Liver (tissue), 3 donors: ENCODE measurements at regions not wholly inside any gene's neighbourhood (a gene's known extent, or its start where the extent isn't known, plus 50 kb on each side); places are given as distances from the start of the nearest gene placed in this dataset.

ENCODE experiments used
- ATF3 ChIP-seq: IDR thresholded peaks from 2 replicates; pipeline ENCODE4 v1.6.1; 2016; ENCODE audit warnings: antibody characterized with exemption
- CTCF ChIP-seq: fragments of 150-350 bp; IDR thresholded peaks from 2 replicates; pipeline ENCODE4 v1.5.1; 2017; ENCODE audit warnings: improper control_type of control experiment, low read depth, low read length; ENCODE audit not compliant: missing input control
- donor health status: healthy.
- donor health status: healthy.

GRCh38 chr15:26024241-26024640 is 161.1 kb upstream of the ATP10A start:
- TF ChIP-seq CTCF (no peak), ATF3 (no peak)
